ENCODE measurements at regions not wholly inside any gene's neighbourhood (a gene's known extent, or its start where the extent isn't known, plus 50 kb on each side); places are given as distances from the start of the nearest gene placed in this dataset.

DNA sequence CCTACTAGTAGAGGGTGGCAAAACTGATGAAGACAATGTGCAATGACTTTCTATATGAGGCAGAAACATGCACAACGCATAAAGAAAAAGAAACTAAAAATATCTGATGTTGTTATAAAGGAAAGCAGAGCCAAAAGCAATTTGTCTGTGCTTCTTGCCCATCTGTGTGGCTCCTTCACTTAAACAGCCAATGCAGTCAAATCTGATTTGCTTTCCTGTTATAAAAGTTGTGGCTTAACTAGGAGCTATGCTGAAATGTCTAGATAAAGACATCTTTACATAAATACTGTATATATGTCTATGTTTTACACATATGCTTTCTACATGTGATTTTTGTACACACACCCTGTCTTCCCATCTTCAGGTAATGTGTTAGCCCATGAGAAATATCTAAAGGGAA lies 508.2 kb downstream of the CETN3 start:
- TF ChIP-seq, protein P1, sequence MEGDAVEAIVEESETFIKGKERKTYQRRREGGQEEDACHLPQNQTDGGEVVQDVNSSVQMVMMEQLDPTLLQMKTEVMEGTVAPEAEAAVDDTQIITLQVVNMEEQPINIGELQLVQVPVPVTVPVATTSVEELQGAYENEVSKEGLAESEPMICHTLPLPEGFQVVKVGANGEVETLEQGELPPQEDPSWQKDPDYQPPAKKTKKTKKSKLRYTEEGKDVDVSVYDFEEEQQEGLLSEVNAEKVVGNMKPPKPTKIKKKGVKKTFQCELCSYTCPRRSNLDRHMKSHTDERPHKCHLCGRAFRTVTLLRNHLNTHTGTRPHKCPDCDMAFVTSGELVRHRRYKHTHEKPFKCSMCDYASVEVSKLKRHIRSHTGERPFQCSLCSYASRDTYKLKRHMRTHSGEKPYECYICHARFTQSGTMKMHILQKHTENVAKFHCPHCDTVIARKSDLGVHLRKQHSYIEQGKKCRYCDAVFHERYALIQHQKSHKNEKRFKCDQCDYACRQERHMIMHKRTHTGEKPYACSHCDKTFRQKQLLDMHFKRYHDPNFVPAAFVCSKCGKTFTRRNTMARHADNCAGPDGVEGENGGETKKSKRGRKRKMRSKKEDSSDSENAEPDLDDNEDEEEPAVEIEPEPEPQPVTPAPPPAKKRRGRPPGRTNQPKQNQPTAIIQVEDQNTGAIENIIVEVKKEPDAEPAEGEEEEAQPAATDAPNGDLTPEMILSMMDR (IDR thresholded peaks at IDR 0.05; ENCODE audit: poor library complexity) = no peak
- TF ChIP-seq EZH2 (IDR thresholded peaks at IDR 0.05; ENCODE audit: borderline replicate concordance) = no peak
